GM21515 (cell line): ENCODE measurements at regions not wholly inside any gene's neighbourhood (a gene's known extent, or its start where the extent isn't known, plus 50 kb on each side); places are given as distances from the start of the nearest gene placed in this dataset.

Source experiments
- ATAC-seq: cut with Tn5 transposase; IDR thresholded peaks from one replicate; pipeline ENCODE4 v1.9.1; 2021; ENCODE audit not compliant: unreplicated experiment

DNA sequence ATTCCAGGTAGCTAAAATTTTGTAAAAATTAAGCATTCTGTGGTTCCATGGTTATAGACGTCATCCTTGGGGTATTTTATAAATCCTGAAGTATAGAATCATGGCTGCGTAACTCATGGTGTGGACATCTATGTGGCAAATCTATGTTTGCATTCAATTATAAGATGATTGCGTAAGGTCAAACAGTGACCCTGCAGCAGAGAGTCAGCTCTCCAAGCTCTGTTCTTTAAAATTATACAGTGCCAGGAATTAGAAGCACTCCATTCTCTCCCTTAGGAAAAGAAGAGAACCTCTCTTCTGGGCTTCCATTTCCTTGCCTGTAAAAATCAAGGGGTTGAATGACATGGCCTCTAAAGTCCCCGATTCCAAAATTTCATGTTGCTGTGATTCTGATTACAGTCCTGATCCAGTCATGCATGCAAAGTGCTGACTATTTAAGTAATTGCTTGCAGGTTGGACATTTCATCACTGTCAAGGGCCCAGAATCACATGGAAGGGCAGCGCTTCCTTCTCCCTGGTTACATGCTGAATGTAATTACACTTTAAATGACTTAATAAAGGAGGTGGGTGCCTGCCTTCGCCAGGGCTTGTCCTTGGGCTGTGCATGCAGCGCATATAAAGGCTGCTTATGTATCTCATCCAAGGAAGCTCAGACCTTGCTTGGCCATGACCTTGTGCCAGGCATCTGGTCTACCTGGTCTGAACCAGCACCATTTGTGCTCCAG, 550.7 kb downstream of the TYW1 start:
- no peak for ATAC-seq

DNA sequence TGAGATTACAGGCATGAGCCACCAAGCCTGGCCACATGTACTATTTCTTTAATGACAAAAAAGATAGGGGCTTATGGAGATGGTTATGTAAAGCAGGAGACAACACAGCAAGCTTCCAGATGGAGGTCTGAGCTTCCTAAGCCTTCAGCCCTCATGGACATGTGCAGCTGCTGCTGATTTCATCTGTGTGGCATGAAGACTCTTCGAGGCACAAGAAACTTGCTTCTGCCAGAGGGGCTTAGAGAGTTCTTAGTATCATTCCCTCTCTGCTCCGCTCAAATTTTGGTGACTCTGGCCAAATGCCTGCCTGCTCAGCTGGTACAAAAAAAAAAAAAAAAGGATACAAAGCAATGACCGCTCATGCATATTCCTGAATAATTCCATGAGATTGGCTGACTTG, 552.5 kb downstream of the TYW1 start:
- no peak for ATAC-seq

DNA sequence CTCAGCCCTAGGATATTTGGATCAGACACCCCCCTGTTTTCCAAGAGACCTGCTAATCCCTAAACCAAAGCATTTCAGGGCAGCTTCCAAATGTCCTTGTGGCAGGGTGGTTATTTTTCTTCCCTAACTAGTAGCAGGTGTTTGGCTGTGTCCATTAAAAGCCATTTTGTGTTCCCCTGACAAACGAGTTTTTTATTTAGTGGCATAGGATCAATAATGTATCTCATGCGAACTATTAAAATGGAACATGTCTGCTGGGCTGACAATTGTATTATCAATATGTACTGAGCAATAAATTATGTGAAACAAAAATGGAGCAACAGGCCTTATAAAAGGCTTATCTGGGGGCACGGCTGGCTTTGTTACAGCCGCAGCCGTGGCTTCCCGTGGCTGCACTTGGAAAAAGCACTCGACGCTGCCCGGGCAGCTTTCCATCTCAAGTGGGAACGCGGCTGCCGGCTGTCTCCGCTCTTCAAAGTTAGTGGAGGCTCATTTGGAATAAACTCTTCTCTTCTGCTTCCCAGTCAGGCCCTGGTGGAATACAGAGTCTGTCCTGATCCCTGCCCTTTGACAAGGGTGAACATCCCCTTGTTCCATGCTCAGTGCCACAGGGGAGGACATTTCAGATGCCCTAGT, 554.3 kb downstream of the TYW1 start:
- no peak for ATAC-seq

DNA sequence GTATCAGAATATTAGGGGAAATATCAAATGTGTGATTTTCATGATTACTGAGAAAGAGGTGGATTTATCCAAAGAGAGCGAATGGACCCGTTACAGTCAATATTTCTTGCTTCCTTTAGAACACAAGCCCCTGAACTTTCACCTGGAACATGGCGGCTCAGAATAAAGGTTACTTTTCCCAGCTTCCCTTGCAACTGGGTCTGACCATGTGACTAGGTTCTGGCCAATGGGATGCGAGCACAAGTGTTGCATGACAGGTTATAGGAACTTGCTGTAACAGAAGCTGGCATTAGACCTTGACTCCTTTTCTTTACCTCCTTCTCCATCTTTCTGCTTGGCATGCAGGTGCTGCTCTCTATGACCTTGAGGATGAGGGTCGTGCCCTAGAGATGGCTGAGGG, 556.1 kb downstream of the TYW1 start:
- no peak for ATAC-seq

DNA sequence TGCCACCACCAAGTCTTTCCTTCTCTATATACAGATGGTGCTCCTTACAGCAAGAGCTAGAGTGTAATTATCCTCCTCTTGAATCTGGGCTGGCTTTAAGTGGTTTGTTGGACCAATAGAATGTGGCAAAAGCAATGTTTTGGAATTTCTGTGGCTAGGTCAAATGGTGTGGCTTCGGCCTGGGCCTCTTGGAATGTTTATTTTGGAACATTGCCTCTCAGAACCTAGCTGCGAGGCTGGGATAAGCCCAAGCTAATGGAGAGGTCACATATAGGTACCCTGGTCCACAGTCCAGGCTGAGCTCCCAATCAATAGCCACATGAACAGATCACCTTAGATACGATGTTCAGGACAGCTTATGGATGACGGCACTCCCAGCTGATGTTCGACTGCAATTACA, 556.7 kb downstream of the TYW1 start:
- no peak for ATAC-seq

DNA sequence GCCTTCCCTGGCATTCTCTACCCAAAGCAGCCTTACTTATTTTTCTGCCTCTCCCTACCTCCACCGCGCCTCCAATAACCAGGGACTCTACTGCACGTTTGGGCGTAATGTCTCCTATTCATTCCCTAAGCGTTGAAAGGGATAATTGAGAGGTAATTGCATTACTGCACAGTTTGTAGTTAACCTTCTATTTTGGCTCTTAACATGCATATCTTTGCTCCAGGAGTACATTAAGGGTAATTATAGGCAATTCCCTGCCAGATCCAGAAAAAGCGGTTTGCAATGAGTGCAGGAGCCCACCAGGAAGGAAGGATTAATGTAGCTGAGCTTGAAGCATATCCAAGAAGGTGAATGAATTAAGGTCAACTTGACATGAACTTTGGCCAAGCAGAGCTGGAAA, 558.4 kb downstream of the TYW1 start:
- ATAC-seq, result no peak

DNA sequence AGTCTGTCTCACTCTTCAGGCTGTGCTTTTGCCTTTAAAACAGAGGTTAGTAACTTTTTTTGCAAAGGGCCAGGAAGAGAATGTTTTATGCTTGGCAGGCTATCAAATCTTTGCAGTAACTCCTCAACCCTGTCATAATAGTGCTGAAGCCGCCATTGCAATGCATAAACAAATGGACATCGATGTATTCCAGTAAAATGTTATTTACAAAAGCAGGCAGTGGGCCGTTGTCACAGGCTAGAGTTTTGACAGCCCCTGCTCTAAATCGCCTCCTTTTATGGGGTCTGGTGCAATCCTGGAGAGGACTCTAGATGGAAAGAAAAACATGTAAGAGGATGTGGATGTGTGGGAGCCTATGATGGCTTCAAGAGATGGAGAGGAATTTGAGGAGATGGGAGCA, 568.3 kb downstream of the TYW1 start:
- no peak for ATAC-seq

DNA sequence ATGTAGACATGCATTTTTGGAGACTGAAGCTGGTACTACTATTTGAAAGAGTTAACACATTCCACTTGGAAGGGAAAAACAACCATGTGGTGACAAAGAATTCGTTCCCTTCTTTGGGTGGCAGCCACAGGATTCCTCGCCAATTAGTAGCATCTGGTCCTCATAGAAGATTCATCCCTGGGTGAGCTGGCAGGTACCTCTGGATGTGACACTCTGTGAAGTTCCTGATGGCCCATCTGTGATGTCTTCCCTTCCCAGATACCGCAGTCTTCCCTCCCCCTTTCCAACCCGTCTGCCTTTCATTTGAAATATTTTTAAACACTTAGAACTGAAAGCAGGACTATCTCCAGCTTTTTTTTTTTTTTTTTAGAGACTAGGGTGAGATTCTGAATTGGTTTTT, 569.5 kb downstream of the TYW1 start:
- ATAC-seq, result no peak

DNA sequence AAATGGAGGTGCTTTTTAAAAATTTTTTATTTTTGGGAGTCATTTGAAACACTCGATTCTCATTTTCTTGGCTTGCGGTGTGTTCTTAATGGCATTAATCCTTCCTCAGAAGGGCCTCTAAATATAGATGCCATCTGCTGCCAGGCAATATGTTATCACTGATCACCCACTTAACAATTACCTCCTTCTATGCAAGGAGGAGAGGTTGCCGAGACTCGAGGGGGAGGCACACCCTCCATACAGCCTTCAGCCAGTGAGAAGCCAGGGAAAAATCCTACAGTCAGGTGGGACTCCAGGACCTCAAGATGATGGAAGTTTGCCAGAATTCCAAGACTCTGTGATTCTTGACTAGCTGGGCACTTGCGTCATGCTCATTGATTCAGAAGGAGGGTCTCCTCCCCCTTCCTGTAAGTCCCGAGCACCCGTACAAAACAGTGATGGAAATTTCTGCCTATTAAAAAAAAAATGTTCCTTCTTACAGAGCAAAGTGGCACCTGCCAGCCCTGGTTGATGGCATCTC, 574.5 kb downstream of the TYW1 start:
- no peak for ATAC-seq

DNA sequence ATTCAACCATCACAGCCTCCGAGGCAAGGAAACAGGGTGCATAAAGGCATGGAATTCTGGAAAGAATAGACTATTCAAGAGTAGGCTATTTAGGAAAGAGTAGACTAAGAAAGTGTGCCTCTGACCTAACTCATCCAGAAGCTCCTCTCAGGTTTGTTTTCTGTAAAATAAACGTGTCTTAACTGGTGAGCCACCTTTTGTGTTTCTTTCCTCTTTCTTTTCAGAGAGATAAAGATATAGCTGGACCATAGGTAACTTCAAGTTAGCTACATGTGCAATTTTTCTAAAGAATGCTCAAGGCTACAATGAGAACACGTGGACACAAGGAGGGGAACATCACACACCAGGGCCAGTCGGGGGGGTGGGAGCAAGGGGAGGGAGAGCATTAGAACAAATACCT, 577.0 kb downstream of the TYW1 start:
- ATAC-seq, result no peak

DNA sequence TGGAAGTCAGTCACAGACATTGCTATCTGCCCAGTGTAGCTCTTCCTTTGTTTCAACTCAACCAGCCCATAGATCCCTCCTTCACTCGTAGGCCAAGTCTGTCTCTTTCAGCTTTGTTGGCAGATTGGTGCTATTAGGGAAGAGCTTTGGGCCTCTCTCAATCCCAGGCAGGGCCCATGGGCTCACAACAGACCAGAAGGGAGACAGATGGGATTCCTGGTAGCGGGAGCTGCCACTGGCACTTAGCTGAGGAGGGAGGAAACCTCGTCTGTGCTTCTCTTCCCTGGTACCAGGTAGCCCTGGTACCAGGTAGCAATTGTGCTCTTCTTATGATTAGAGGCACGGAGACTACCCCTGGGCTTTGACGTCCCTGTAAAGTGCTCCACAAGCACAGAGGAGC, 592.0 kb downstream of the TYW1 start:
- no peak for ATAC-seq

DNA sequence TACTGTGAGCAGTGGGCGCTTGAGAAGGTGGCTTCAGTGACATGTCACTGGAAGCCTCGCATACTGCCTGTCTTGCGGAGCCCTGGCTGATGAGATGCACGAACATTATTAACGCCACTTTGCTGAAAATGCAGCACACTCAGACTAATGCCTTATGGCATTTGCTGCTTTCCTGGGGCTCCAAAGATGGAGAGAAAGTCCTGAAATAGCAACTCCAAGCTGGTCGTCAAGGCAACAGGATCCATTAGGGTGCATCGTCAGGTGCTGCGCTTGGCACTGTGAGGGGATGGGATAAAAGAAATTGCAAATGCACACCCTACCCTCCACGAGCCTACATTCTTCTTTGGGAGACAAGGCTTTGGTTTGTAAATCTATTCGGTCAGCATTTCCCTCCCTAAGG, 592.5 kb downstream of the TYW1 start:
- ATAC-seq, result no peak

DNA sequence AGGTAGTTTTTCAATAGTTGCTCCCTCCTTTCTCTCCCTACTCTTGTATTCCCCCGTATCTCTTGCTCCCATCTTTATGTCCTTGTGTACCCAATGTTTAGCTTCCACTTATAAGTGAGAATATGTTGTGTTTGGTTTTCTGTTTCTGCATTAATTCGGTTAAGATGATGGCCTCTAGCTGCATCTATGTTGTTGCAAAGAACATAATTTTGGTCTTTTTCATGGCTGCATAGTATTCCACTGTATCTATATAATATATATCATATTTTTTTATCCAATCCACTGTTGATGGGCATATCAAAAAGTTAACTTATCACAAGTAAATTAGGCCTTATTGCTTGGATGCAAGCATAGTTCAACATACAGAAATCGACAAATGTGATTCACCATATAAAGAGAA, 594.0 kb downstream of the TYW1 start:
- ATAC-seq, result no peak

DNA sequence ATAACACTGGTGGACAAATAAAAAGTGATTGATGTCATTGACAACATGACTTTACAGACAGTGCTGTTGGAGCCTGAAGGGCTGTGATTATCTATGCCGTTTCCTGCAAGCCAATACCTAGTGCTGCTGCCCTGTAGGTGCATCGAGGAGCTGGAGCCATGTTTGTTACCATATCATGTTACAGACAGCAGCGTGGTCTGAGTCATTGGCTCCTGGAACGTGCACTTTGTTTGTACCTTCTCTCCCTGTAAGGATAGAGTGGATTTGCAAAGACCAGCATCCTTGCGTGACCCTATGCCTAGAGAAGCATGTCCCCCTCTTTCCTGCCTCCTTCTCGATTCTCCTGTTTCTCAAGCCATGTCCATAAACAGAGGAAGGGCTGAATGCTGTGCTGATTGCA, 597.2 kb downstream of the TYW1 start:
- ATAC-seq, result no peak

DNA sequence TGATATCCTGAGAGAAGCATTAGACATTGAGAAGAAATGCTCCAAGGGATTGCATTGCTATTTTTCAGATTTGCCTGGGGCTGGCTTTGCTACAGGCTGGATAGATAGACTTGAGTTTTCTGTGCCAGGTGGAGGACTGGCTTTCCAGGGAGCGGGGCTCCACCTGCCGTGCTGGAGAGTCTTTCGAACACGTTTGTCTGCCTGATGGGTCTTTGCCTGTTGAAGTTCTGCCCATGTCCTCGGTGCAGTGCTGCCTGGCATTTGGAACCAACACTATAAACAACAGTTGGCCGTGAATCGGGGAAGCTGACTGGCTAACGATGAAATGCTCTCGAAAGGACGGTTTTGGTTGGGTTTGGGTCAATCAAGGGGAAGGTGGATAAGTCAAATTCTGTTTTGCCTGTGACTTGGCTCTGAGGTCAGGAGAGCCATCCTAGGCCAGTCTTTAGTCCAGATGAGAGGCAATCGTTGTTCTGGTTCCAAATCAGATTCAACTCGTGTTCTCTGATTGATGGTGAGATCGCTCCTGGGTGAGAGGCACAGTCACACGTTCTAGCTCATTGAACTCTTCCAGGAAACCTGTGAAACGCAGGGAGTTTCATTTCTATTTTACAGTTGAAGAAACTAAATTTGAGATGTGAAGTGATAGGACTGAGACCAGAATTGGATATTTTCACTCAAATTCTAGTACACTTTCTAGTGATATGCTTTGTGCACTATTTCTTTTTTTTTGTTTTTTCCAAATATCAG, 599.0 kb downstream of the TYW1 start:
- ATAC-seq, result no peak

DNA sequence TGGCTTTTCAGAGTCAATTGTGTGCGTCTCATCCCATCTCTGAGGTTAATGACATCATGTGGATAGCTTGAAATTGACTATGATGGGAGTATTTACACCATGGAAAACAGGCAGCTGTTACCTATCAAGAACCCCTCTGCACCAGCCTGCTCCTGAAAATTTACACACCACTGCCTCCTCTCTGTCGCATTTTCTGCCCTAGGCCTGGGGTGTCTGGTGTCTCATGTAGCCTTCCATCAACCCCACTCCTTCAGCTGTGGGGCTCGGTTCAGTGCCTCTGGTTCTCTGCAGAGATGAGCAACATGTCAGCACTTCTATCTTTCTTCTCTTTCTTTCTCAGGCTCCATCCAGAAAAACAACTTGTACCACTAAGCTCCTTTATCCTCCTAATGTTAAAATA, 600.5 kb downstream of the TYW1 start:
- ATAC-seq, result no peak

DNA sequence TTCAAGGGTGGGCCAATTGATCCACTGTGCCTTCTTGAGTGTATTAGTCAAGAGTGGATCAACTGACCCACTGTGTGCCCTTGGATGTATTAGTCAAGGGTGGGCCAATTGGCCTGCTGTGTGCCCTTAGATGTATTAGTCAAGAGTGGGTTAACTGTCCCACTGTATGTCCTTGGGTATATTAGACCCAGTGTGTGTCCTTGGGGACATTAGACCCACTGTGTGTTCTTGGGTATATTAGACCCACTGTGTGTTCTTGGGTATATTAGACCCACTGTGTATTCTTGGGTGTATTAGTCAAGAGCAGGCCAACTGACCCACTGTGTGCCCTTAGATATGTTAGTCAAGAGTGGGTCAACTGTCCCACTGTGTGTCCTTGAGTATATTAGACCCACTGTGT, 601.8 kb downstream of the TYW1 start:
- no peak for ATAC-seq

DNA sequence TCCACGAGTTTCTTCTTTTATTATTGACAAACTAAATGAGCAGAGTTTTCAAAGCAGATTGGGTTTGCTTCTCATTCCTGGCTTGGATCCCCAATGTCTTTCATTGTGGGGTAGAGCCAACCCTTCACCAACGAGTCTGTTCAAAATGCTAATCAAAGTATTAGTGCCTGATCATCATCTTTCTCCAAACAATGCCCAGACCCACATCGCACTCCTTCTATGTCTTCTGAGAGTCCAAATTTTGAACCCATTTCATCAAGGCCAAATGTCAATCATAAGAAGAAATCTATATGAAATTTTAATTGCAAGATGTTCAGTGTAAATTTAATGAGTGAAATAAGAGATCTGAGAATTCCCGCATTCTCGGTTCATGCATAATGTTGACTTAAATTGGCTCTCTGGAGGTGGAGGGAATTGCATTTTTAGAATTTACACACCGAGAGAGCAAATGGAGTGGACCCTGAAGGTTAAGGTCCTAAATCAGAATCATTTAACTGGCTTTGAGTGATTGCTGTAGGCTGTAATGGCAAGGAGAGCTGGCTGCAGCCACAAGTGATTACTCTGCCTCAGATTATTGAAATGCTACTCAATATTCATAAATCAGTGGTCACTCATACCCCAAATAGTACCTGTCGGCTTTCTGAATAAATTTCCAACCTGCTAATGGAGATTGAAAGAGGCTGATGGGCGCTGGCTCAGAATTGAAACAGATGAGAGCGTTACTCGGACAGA, 602.9 kb downstream of the TYW1 start:
- no peak for ATAC-seq

DNA sequence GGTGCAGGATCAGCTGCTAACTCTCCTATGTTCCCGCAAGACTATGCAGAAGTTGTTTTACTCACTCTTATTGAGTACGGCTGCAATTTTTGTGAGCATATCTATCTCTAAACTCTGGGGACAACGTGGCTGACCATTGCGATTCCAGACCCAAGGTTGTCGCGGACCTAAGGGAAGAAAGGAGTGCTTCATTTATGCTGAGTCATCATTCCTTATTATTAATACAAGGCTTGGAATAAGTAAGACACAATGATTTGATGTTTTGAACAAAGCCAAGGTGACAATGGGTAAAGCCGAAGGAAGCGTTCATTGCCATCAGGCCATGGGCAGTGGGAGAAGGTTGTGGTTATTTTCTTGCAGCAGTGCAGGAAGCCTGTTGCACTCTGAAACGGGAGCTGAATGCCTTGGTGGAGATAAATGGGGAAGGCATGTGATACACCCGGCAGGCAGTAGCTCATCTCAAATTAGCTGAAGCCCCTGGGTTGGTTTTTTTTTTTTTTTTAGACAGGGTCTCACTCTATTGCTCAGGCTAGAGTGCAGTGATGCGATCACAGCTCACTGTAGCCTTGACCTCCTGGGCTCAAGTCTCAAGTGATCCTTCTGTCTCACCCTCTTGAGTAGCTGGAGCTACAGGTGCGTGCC, 605.7 kb downstream of the TYW1 start:
- no peak for ATAC-seq

DNA sequence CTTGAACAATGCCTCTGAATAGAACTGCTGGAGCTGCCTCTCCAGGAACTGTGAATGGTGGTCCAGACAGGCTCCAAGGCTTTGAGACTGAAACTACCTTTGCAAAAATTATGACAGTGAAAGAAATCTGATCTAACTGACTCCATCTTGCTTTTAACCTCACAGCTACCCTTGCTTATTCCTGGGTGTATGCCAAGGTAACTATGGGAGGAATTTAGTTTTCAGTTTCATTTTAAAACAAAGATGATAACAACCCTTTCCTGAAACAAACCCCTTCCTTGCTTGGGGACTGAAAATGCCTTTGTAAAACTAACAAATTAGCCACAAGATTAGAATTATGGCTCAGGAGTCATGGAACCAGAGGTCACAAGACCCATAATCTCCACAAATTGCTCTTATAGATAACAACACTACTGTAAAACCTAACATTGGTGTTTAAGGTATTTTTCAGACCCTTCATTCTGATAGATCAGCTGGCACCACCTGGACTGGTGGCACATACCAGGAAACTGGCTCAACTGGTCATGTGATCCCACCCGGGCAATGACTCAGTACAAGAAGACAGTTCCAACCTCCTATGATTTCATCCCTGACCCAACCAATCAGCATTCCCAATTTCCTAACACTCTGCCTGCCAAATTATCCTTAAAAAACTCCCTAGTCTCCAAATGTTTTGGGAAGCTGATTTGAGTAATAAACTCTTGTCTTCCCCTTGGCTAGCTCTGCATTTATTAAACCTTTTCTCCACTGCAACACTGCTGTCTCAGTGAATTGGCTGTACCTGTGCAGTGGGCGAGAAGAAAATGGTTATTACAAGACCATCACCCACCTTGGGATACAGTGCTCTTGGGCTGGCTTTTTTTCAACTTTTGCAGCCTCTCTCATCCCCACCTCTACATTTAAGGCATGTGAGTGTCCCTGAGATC, 608.1 kb downstream of the TYW1 start:
- ATAC-seq, result no peak
